Skin epidermis (tissue), 12 donors: ENCODE measurements at regions not wholly inside any gene's neighbourhood (a gene's known extent, or its start where the extent isn't known, plus 50 kb on each side); places are given as distances from the start of the nearest gene placed in this dataset.

Experiments used
- H3K27ac ChIP-seq, 21 experiments: fragments of 200-600 bp; sonication (generic) in 11 of 21; one replicate each; pipeline ENCODE4 v1.5.0; 2020; ENCODE audit warnings: mild to moderate bottlenecking in 3 of 21, inconsistent platforms in 2 of 21, moderate library complexity in 2 of 21
- H3K4me3 ChIP-seq, 7 experiments: fragments of 200-600 bp; sonication (generic) in 2 of 7; one replicate each; pipeline ENCODE4 v1.5.0; 2020; ENCODE audit warnings: inconsistent platforms in 2 of 7, mild to moderate bottlenecking in 2 of 7, moderate library complexity in 1 of 7

DNA sequence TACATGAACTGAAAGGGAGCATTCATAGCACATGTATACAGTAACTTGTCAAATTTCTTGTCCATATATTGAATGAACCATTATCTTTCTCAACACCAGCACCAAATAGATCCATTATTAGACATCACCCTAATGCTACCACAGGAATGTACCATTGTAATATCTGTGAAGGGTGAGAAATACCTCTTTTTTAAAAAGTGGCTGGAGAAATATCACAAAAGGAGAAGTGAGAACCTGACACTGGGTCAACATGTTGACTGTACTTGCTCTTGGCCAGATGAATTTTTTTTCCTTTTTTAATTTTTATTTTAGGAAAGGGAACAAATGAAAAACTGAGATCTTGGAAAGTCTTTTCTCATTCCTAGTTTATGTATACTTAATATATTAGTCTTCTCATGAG lies 63.5 kb downstream of the CAVIN2 start:
- no peak overlapping the region for H3K4me3 ChIP-seq

More for the DNA sequence above, 63.5 kb downstream of the CAVIN2 start:
- H3K27ac ChIP-seq = no peak overlapping the region
